ENCODE measurements at regions not wholly inside any gene's neighbourhood (a gene's known extent, or its start where the extent isn't known, plus 50 kb on each side); places are given as distances from the start of the nearest gene placed in this dataset.

DNA sequence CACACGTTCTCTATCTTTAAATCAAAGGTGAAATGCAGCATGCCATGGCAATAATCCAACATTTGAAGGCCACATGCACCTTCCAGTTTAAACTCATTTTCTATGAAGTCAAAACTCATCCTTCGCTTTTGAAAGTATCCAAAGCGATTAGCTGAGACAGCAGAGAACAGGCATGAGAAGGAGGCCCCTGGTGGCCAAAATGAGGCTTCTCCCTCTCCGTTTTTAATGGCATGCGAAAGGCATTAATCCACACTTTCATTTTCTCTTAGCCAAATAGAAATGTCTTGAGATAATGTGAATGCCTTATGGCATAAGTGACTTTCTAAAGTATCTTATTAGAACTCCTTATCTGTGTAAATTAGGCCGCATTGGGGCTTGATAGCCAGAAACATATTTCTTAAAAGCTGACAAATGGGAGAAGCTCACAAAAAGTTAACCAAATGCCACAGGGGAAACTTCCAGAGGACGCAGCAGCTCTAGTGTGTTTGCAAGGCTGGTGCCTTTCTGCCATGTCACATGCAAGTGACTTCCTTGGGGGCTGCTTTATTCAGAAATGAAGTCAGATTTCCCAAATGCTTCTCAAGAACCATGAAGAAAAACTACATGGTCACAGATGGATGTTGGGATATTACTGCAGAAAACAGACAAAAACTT lies 1189.6 kb downstream of the SORCS1 start:
- no peak overlapping the region for H2AFZ ChIP-seq (ENCODE audit: insufficient read depth, low read length, poor library complexity)
- H3K36me3 ChIP-seq (ENCODE audit: control insufficient read depth in 1 of 2, insufficient read depth in 2 of 2, low read length in 2 of 2): no peaks in the 10 kb centered on the region
- H3K79me2 ChIP-seq (ENCODE audit: control insufficient read depth, insufficient read depth, low read length, poor library complexity): no peaks in the 10 kb centered on the region
- H2BK120ac ChIP-seq (ENCODE audit: insufficient read depth, low read length, poor library complexity): no peak overlapping the region
- H4K91ac ChIP-seq (ENCODE audit: low read depth, low read length): no peak overlapping the region
- no CpG with 5 or more reads among the region's 7 CpGs for WGBS (ENCODE audit: extremely low coverage, insufficient coverage, insufficient read length)
- H3K4ac ChIP-seq (ENCODE audit: low read depth, low read length): no peak overlapping the region
- no peak for DNase-seq
- H4K8ac ChIP-seq (ENCODE audit: low read depth, low read length): no peak overlapping the region
- H3K4me1 ChIP-seq (ENCODE audit: control insufficient read depth in 1 of 2, insufficient read depth in 2 of 2, low read length in 2 of 2): no peaks in the 10 kb centered on the region
- H3K4me2 ChIP-seq (ENCODE audit: low read length): no peak overlapping the region
- H4K12ac ChIP-seq (ENCODE audit: low read depth, low read length): no peak overlapping the region
- H3K14ac ChIP-seq (ENCODE audit: low read length): no peak overlapping the region
- H3K27me3 ChIP-seq (ENCODE audit: insufficient read depth, low read length): no peaks in the 10 kb centered on the region
- H2BK5ac ChIP-seq (ENCODE audit: low read depth, low read length, poor library complexity): no peak overlapping the region
- H3K9ac ChIP-seq (ENCODE audit: low read length): no peak overlapping the region
- no peak overlapping the region for H2AK5ac ChIP-seq (ENCODE audit: low read length)
- no peak overlapping the region for H3K27ac ChIP-seq (ENCODE audit: low read depth, low read length)
- no peaks in the 10 kb centered on the region for H3K9me3 ChIP-seq (ENCODE audit: insufficient read depth, low read depth, low read length)
- no peak overlapping the region for H3K18ac ChIP-seq (ENCODE audit: low read length)
- H3K79me1 ChIP-seq (ENCODE audit: low read length): no peaks in the 10 kb centered on the region
- H2BK12ac ChIP-seq (ENCODE audit: low read length): no peak overlapping the region
- no peak overlapping the region for H3K23ac ChIP-seq (ENCODE audit: low read length)
- no peak overlapping the region for H3K4me3 ChIP-seq (ENCODE audit: low read depth, low read length)

- H2BK120ac ChIP-seq (ENCODE audit: insufficient read depth, low read length, poor library complexity): no peak overlapping the region
- no peak overlapping the region for H3K23ac ChIP-seq (ENCODE audit: low read length)
- no peak overlapping the region for H4K8ac ChIP-seq (ENCODE audit: low read depth, low read length)
- H2AK5ac ChIP-seq (ENCODE audit: low read length): no peak overlapping the region
- no peak for DNase-seq
- H3K18ac ChIP-seq (ENCODE audit: low read length): no peak overlapping the region
- no peaks in the 10 kb centered on the region for H3K36me3 ChIP-seq (ENCODE audit: control insufficient read depth in 1 of 2, insufficient read depth in 2 of 2, low read length in 2 of 2)
- no peaks in the 10 kb centered on the region for H3K4me1 ChIP-seq (ENCODE audit: control insufficient read depth in 1 of 2, insufficient read depth in 2 of 2, low read length in 2 of 2)
- H3K9ac ChIP-seq (ENCODE audit: low read length): no peak overlapping the region
- H4K12ac ChIP-seq (ENCODE audit: low read depth, low read length): no peak overlapping the region
- no peak overlapping the region for H3K27ac ChIP-seq (ENCODE audit: low read depth, low read length)
- H3K4ac ChIP-seq (ENCODE audit: low read depth, low read length): no peak overlapping the region
- no peak overlapping the region for H2BK5ac ChIP-seq (ENCODE audit: low read depth, low read length, poor library complexity)
- no peak overlapping the region for H3K4me2 ChIP-seq (ENCODE audit: low read length)
- H2BK12ac ChIP-seq (ENCODE audit: low read length): no peak overlapping the region
- no peaks in the 10 kb centered on the region for H3K79me1 ChIP-seq (ENCODE audit: low read length)
- H4K91ac ChIP-seq (ENCODE audit: low read depth, low read length): no peak overlapping the region
- H3K14ac ChIP-seq (ENCODE audit: low read length): no peak overlapping the region
- H3K79me2 ChIP-seq (ENCODE audit: control insufficient read depth, insufficient read depth, low read length, poor library complexity): no peaks in the 10 kb centered on the region
- H3K27me3 ChIP-seq (ENCODE audit: insufficient read depth, low read length): no peaks in the 10 kb centered on the region
- no peak overlapping the region for H3K4me3 ChIP-seq (ENCODE audit: low read depth, low read length)
- H2AFZ ChIP-seq (ENCODE audit: insufficient read depth, low read length, poor library complexity): no peak overlapping the region
- no CpG with 5 or more reads among the region's 5 CpGs for WGBS (ENCODE audit: extremely low coverage, insufficient coverage, insufficient read length)
- H3K9me3 ChIP-seq (ENCODE audit: insufficient read depth, low read depth, low read length): no peaks in the 10 kb centered on the region
These were observed 1190.6 kb downstream of the SORCS1 start for GRCh38 chr10:105973902-105974301.

GRCh38 chr10:105973360-105973759 lies 1191.1 kb downstream of the SORCS1 start:
- Histone ChIP-seq H3K9me3 (ENCODE audit: insufficient read depth, low read depth, low read length) (no peaks in the 10 kb centered on the region), H2BK120ac (ENCODE audit: insufficient read depth, low read length, poor library complexity) (no peak overlapping the region), H2AK5ac (ENCODE audit: low read length) (no peak overlapping the region), H4K12ac (ENCODE audit: low read depth, low read length) (no peak overlapping the region), H3K79me1 (ENCODE audit: low read length) (no peaks in the 10 kb centered on the region), H3K79me2 (ENCODE audit: control insufficient read depth, insufficient read depth, low read length, poor library complexity) (no peaks in the 10 kb centered on the region), H3K4ac (ENCODE audit: low read depth, low read length) (no peak overlapping the region), H3K14ac (ENCODE audit: low read length) (no peak overlapping the region), H2AFZ (ENCODE audit: insufficient read depth, low read length, poor library complexity) (no peak overlapping the region), H3K9ac (ENCODE audit: low read length) (no peak overlapping the region), H3K36me3 (ENCODE audit: control insufficient read depth in 1 of 2, insufficient read depth in 2 of 2, low read length in 2 of 2) (no peaks in the 10 kb centered on the region), H3K27me3 (ENCODE audit: insufficient read depth, low read length) (no peaks in the 10 kb centered on the region), H3K4me3 (ENCODE audit: low read depth, low read length) (no peak overlapping the region), H2BK12ac (ENCODE audit: low read length) (no peak overlapping the region), H3K4me1 (ENCODE audit: control insufficient read depth in 1 of 2, insufficient read depth in 2 of 2, low read length in 2 of 2) (no peaks in the 10 kb centered on the region), H3K4me2 (ENCODE audit: low read length) (no peak overlapping the region), H3K23ac (ENCODE audit: low read length) (no peak overlapping the region), H4K8ac (ENCODE audit: low read depth, low read length) (no peak overlapping the region), H2BK5ac (ENCODE audit: low read depth, low read length, poor library complexity) (no peak overlapping the region), H4K91ac (ENCODE audit: low read depth, low read length) (no peak overlapping the region), H3K18ac (ENCODE audit: low read length) (no peak overlapping the region), H3K27ac (ENCODE audit: low read depth, low read length) (no peak overlapping the region)
- no peak for DNase-seq
- WGBS (ENCODE audit: extremely low coverage, insufficient coverage, insufficient read length): no CpG with 5 or more reads among the region's 4 CpGs

GRCh38 chr10:105971460-105971859 lies 1193.0 kb downstream of the SORCS1 start:
- no peak overlapping the region for H3K23ac ChIP-seq (ENCODE audit: low read length)
- no CpG with 5 or more reads among the region's 2 CpGs for WGBS (ENCODE audit: extremely low coverage, insufficient coverage, insufficient read length)

More at GRCh38 chr10:105971460-105971859, 1193.0 kb downstream of the SORCS1 start:
- no peak overlapping the region for H2BK120ac ChIP-seq (ENCODE audit: insufficient read depth, low read length, poor library complexity)
- no peak overlapping the region for H3K27ac ChIP-seq (ENCODE audit: low read depth, low read length)
- DNase-seq: no peak
- no peak overlapping the region for H2BK12ac ChIP-seq (ENCODE audit: low read length)
- H2AK5ac ChIP-seq (ENCODE audit: low read length): no peak overlapping the region
- H4K8ac ChIP-seq (ENCODE audit: low read depth, low read length): no peak overlapping the region
- H3K4me1 ChIP-seq (ENCODE audit: control insufficient read depth in 1 of 2, insufficient read depth in 2 of 2, low read length in 2 of 2): no peaks in the 10 kb centered on the region
- no peak overlapping the region for H4K91ac ChIP-seq (ENCODE audit: low read depth, low read length)
- H3K18ac ChIP-seq (ENCODE audit: low read length): no peak overlapping the region
- no peak overlapping the region for H3K9ac ChIP-seq (ENCODE audit: low read length)
- no peak overlapping the region for H3K14ac ChIP-seq (ENCODE audit: low read length)
- no peak overlapping the region for H3K4me3 ChIP-seq (ENCODE audit: low read depth, low read length)
- H2BK5ac ChIP-seq (ENCODE audit: low read depth, low read length, poor library complexity): no peak overlapping the region
- H3K4me2 ChIP-seq (ENCODE audit: low read length): no peak overlapping the region
- H3K79me2 ChIP-seq (ENCODE audit: control insufficient read depth, insufficient read depth, low read length, poor library complexity): no peaks in the 10 kb centered on the region
- H2AFZ ChIP-seq (ENCODE audit: insufficient read depth, low read length, poor library complexity): no peak overlapping the region
- no peak overlapping the region for H3K4ac ChIP-seq (ENCODE audit: low read depth, low read length)
- H3K79me1 ChIP-seq (ENCODE audit: low read length): no peaks in the 10 kb centered on the region
- H3K27me3 ChIP-seq (ENCODE audit: insufficient read depth, low read length): no peaks in the 10 kb centered on the region
- no peaks in the 10 kb centered on the region for H3K36me3 ChIP-seq (ENCODE audit: control insufficient read depth in 1 of 2, insufficient read depth in 2 of 2, low read length in 2 of 2)
- no peak overlapping the region for H4K12ac ChIP-seq (ENCODE audit: low read depth, low read length)
- no peaks in the 10 kb centered on the region for H3K9me3 ChIP-seq (ENCODE audit: insufficient read depth, low read depth, low read length)

All from trophoblast cell (in vitro differentiated cells and primary cell).